A673 (cell line): ENCODE measurements at regions not wholly inside any gene's neighbourhood (a gene's known extent, or its start where the extent isn't known, plus 50 kb on each side); places are given as distances from the start of the nearest gene placed in this dataset.

Experiments used
- BruUV-seq: library from RNA; stranded (reverse); fragments of 400-500 nt; replicated peaks from 2 replicates; lab custom pipeline; 2021; lab: Mats Ljungman, UMichigan
- CTCF ChIA-PET: fragments of 300-600 bp; sonication (Branson Sonifier 250); formaldehyde crosslinking; loops from one replicate; lab custom pipeline; 2022; ENCODE audit warnings: antibody characterized with exemption; lab: Charles Lee
- POLR2A ChIA-PET: fragments of 300-600 bp; sonication (Branson Sonifier 250); formaldehyde crosslinking; loops from one replicate; lab custom pipeline; 2022; ENCODE audit warnings: antibody characterized with exemption; ENCODE audit not compliant: low non-redundant PET; lab: Charles Lee
- DNase-seq: peaks from one replicate; pipeline ENCODE4 v3.0.0-alpha.2; 2015; ENCODE audit warnings: low spot score
- H3K27ac ChIP-seq: fragments of 200-600 bp; sonication (generic); 2 replicates; pipeline ENCODE4 v1.5.1; 2016; ENCODE audit warnings: mixed run types, low read depth, mild to moderate bottlenecking, mixed read lengths, antibody characterized with exemption, low read length; ENCODE audit not compliant: poor library complexity, severe bottlenecking
- H3K27me3 ChIP-seq: fragments of 200-600 bp; sonication (generic); replicated peaks from 2 replicates; pipeline ENCODE4 v1.6.1; 2017; ENCODE audit warnings: mixed run types, low read depth, mild to moderate bottlenecking, mixed read lengths, antibody characterized with exemption, low read length; ENCODE audit not compliant: insufficient read depth, poor library complexity
- H3K36me3 ChIP-seq: fragments of 200-600 bp; sonication (generic); 2 replicates; pipeline ENCODE4 v1.6.1; 2016; ENCODE audit warnings: mixed run types, mild to moderate bottlenecking, mixed read lengths, antibody characterized with exemption, low read length; ENCODE audit not compliant: insufficient read depth, poor library complexity, severe bottlenecking
- H3K4me1 ChIP-seq: fragments of 200-600 bp; sonication (generic); 2 replicates; pipeline ENCODE4 v1.6.1; 2017; ENCODE audit warnings: mixed run types, mild to moderate bottlenecking, mixed read lengths, antibody characterized with exemption, low read length; ENCODE audit not compliant: insufficient read depth, poor library complexity, severe bottlenecking
- H3K4me3 ChIP-seq: fragments of 200-600 bp; sonication (generic); 2 replicates; pipeline ENCODE4 v1.5.1; 2016; ENCODE audit warnings: low read depth, mixed run types, mild to moderate bottlenecking, mixed read lengths, low read length; ENCODE audit not compliant: poor library complexity, severe bottlenecking
- H3K9me3 ChIP-seq: fragments of 200-600 bp; sonication (generic); 2 replicates; pipeline ENCODE4 v1.6.1; 2016; ENCODE audit warnings: mixed run types, low read depth, mild to moderate bottlenecking, mixed read lengths, antibody characterized with exemption, low read length; ENCODE audit not compliant: poor library complexity, severe bottlenecking
- CTCF ChIP-seq: fragments of 300-800, 200-600 bp; sonication (generic); conservative IDR thresholded peaks from 2 replicates; pipeline ENCODE4 v1.5.1; 2017; ENCODE audit warnings: low read depth, mild to moderate bottlenecking, antibody characterized with exemption, low read length, moderate library complexity, mixed read lengths
- EZH2 ChIP-seq: fragments of 200-600 bp; sonication (generic); IDR thresholded peaks from 2 replicates; pipeline ENCODE4 v1.6.1; 2017; ENCODE audit warnings: borderline replicate concordance, low read depth, mild to moderate bottlenecking, mixed read lengths, antibody characterized with exemption, low read length; ENCODE audit not compliant: poor library complexity, severe bottlenecking
- intact Hi-C: fragments of 100-400 bp; cut with micrococcal nuclease; formaldehyde crosslinking; loops from one replicate; pipeline ENCODE4 v1.10.0; 2022; ENCODE audit not compliant: unreplicated experiment

GRCh38 chr9:97753975-97754374 lies 56.8 kb upstream of the XPA start:
- BruUV-seq: no TSS peak
- no peak for DNase-seq
- Histone ChIP-seq H3K9me3 (no peaks in the 10 kb centered on the region), H3K4me1 (no peaks in the 10 kb centered on the region), H3K27ac (no peak overlapping the region), H3K4me3 (no peak overlapping the region), H3K36me3 (no peaks in the 10 kb centered on the region), H3K27me3 (peaks cover 20% of the 10 kb centered on the region)
- ChIA-PET CTCF (no interaction called here), POLR2A (interaction anchor here (0.6 kb wide), 1 partner anchor 169 kb away, joined by 6 read pairs; the partner anchor contains the start of gene TRMO)
- intact Hi-C loops: no loop called here
- no peak for TF ChIP-seq EZH2
- no peak for TF ChIP-seq CTCF

GRCh38 chr9:97755618-97756267 lies 58.6 kb upstream of the XPA start:
- H3K9me3 ChIP-seq: no peaks in the 10 kb centered on the region
- POLR2A ChIA-PET: no interaction called here
- no TSS peak for BruUV-seq
- H3K4me3 ChIP-seq: no peak overlapping the region
- H3K27me3 ChIP-seq: peaks cover 26% of the 10 kb centered on the region
- H3K27ac ChIP-seq: no peak overlapping the region
- TF ChIP-seq CTCF (no peak), EZH2 (no peak)
- intact Hi-C loops: no loop called here
- DNase-seq: no peak
- no peaks in the 10 kb centered on the region for H3K36me3 ChIP-seq
- no peaks in the 10 kb centered on the region for H3K4me1 ChIP-seq
- CTCF ChIA-PET: no interaction called here

DNA sequence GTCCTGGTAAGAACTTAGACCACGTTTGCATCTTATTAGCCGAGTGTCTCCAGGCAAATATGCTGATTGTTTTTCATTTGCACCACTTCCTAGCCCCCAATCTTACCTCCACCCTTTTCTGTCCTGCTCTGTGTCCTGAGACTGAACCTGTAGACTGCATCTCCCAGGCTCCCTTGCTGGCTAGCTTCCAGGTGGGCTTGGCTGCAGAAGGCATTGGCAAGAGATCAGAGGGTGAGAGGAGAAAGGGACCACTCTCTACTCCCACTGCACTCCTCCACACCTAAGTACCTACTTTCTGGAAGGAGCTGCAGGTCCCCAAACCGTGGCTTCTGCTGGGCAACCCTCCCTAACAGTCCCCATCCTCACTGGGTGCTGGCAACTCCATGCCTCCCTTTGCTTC lies 59.9 kb upstream of the XPA start:
- ChIA-PET CTCF (no interaction called here), POLR2A (no interaction called here)
- Histone ChIP-seq H3K4me1 (no peaks in the 10 kb centered on the region), H3K27me3 (peaks cover 27% of the 10 kb centered on the region), H3K4me3 (no peak overlapping the region), H3K9me3 (no peaks in the 10 kb centered on the region), H3K36me3 (no peaks in the 10 kb centered on the region), H3K27ac (no peak overlapping the region)
- TF ChIP-seq CTCF: no peak
- TF ChIP-seq EZH2: no peak
- intact Hi-C loops: no loop called here
- no TSS peak for BruUV-seq
- no peak for DNase-seq
